Type B pancreatic cell (in vitro differentiated cells): ENCODE measurements at regions not wholly inside any gene's neighbourhood (a gene's known extent, or its start where the extent isn't known, plus 50 kb on each side); places are given as distances from the start of the nearest gene placed in this dataset.

ENCODE experiments used
- DNase-seq: peaks from one replicate; pipeline ENCODE4 v3.0.0; 2021; ENCODE audit warnings: mixed read lengths; ENCODE audit not compliant: unreplicated experiment; ENCODE audit errors: extremely low spot score
- H3K27ac Mint-ChIP-seq: 2 replicates; pipeline ENCODE4 v1.8.0; 2021; ENCODE audit warnings: mild to moderate bottlenecking, mixed read lengths
- H3K27me3 Mint-ChIP-seq: 2 replicates; pipeline ENCODE4 v1.8.0; 2021; ENCODE audit warnings: mixed read lengths
- H3K36me3 Mint-ChIP-seq: 2 replicates; pipeline ENCODE4 v1.8.0; 2021; ENCODE audit warnings: mixed read lengths
- H3K4me1 Mint-ChIP-seq: one replicate; pipeline ENCODE4 v1.8.0; 2021; ENCODE audit warnings: mixed read lengths; ENCODE audit not compliant: unreplicated experiment
- H3K4me3 Mint-ChIP-seq: 2 replicates; pipeline ENCODE4 v1.8.0; 2021; ENCODE audit warnings: mild to moderate bottlenecking, mixed read lengths
- H3K9me3 Mint-ChIP-seq: 2 replicates; pipeline ENCODE4 v1.8.0; 2021; ENCODE audit warnings: mixed read lengths
- CTCF ChIP-seq: fragments of 200-600 bp; sonication (generic); conservative IDR thresholded peaks from 2 replicates; pipeline ENCODE4 v1.5.0; 2021; ENCODE audit warnings: antibody characterized with exemption, mild to moderate bottlenecking

DNA sequence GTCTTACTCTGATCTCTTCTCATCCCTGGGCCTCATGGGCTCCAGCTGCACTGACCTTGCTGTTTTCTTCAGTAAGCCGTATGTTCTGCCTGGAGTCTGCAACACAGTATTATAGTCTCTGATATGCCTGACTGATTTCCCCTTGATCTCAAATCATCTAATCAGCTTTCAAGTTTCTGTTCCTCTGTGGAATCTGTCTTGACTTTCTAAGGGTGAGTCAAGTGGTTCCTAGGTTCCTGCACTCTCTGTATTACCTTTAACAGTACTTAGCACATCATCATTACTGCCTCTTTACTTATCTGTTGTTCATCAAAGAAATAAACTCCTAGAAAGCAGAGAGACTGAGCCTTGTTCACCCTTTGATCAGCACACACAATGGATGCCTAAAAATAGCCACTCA lies 350.7 kb downstream of the LMO7 start:
- H3K4me1 Mint-ChIP-seq = no peaks in the 10 kb centered on the region
- peaks cover 5% of the 10 kb centered on the region for H3K9me3 Mint-ChIP-seq
- H3K27me3 Mint-ChIP-seq = peaks cover 4% of the 10 kb centered on the region

DNA sequence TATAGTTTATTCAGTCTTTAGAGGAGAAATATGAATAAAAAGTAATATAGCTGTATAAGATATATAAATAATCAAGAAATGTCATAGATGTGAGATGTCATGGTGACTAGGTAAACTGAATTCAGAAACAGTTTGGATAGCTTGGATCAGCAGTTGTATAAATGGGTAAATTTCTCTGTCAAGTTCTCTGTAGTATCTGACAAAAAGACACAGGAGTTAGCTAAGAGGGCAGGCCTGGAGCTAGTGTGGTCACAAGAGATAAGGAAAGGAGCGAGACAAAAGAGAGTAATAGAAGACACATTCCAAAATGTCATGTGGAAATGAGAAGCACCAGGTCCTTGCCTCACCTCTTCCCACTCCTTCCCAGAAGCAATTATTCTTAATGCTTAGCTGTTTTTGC lies 349.0 kb downstream of the LMO7 start:
- Mint-ChIP-seq H3K27ac (no peak overlapping the region), H3K9me3 (peaks cover 5% of the 10 kb centered on the region), H3K27me3 (peaks cover 4% of the 10 kb centered on the region), H3K36me3 (peaks cover 4% of the 10 kb centered on the region), H3K4me3 (no peak overlapping the region), H3K4me1 (no peaks in the 10 kb centered on the region)
- no peak for DNase-seq
- no peak for TF ChIP-seq CTCF

More for the DNA sequence above, 350.7 kb downstream of the LMO7 start:
- Mint-ChIP-seq H3K4me3 (no peak overlapping the region), H3K27ac (no peak overlapping the region), H3K36me3 (peaks cover 4% of the 10 kb centered on the region)
- no peak for TF ChIP-seq CTCF
- no peak for DNase-seq

DNA sequence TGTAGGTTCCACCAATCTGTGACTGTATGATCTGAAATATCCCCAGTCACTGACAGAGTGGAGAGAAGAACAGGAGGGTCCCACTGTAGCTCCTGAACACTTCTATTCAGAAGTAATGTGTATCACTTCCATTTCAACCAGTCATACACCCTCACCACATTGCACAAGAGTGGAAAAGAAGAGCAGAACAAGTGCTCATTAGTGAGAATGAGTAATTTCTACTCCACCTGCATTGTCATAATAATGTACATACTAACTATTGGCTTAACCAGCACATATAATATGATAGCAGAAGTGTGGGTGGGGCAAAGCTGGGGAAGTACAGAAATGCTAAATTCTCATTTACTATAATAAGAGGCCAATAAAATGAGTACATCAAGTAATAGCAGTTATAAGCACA lies 342.7 kb downstream of the LMO7 start:
- Mint-ChIP-seq H3K9me3 (no peaks in the 10 kb centered on the region), H3K27me3 (peaks cover 4% of the 10 kb centered on the region)

DNA sequence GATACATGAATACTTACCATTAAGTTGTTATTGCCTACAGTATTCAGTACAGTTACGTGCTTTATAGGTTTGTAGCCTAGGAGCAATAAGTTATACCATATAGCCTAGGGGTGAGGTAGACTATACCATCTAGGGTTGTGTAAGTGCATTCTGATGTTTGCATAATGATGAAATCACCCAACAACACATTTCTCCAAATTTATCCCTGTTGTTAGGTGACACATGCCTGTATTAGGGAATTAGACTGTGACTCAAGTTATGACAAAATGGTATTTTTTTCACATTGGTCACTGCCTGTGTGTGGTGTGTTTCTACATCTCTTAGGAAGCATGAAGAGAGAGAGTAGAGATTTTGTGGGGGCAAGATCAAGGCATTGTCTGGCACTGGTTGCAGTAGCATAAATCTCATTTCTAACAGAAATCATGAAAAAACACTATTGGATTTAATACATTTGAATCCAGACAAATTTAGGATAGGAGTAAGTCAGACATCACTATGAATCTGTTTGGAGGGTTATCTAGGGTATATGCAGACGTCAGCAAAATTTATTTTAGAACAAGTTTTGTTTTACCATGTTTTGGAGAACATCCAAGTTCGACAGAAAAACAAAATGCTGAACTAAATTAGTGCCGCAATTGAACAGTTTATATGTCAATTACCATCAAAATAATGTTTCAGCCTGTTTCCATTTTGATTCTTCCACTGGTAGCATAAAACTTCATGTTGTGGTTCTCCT lies 332.1 kb downstream of the LMO7 start:
- H3K4me3 Mint-ChIP-seq = no peak overlapping the region
- TF ChIP-seq CTCF = no peak
- no peak overlapping the region for H3K27ac Mint-ChIP-seq
- no peaks in the 10 kb centered on the region for H3K36me3 Mint-ChIP-seq
- H3K9me3 Mint-ChIP-seq = peaks cover 4% of the 10 kb centered on the region
- H3K27me3 Mint-ChIP-seq = no peaks in the 10 kb centered on the region
- H3K4me1 Mint-ChIP-seq = peaks cover 3% of the 10 kb centered on the region
- no peak for DNase-seq

More for the DNA sequence above, 342.7 kb downstream of the LMO7 start:
- H3K36me3 Mint-ChIP-seq = no peaks in the 10 kb centered on the region
- H3K4me3 Mint-ChIP-seq = no peak overlapping the region
- no peak for TF ChIP-seq CTCF
- no peak overlapping the region for H3K27ac Mint-ChIP-seq
- DNase-seq = no peak
- no peaks in the 10 kb centered on the region for H3K4me1 Mint-ChIP-seq

- no peaks in the 10 kb centered on the region for H3K4me1 Mint-ChIP-seq
- DNase-seq = no peak
- H3K36me3 Mint-ChIP-seq = no peaks in the 10 kb centered on the region
- H3K27me3 Mint-ChIP-seq = no peaks in the 10 kb centered on the region
- no peak overlapping the region for H3K4me3 Mint-ChIP-seq
- H3K9me3 Mint-ChIP-seq = peaks cover 4% of the 10 kb centered on the region
- TF ChIP-seq CTCF = no peak
- H3K27ac Mint-ChIP-seq = no peak overlapping the region
These were observed 327.2 kb downstream of the LMO7 start for GRCh38 chr13:75963302-75963701.

DNA sequence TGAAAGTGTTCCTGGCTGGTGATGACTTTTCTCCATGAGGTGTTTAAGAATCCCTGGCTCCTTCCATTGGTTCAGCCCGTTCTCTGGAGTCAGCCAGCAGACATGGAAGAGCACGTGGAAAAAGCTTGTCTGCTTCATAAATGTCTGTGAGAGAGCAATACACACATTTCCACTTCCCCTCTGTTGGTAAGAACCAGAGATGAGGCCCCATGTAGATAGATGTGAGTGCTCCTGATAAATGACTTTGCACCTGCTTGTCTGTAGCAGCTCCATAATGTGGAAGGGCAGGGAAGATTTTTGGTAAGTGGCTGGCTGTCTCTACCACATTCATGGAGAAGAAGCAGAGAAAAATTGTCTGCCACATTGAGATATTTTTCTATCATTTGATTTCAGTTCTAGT lies 325.8 kb downstream of the LMO7 start:
- Mint-ChIP-seq H3K36me3 (no peaks in the 10 kb centered on the region), H3K4me1 (no peaks in the 10 kb centered on the region), H3K9me3 (peaks cover 4% of the 10 kb centered on the region), H3K27ac (no peak overlapping the region), H3K27me3 (no peaks in the 10 kb centered on the region), H3K4me3 (no peak overlapping the region)
- TF ChIP-seq CTCF = no peak
- DNase-seq = no peak
